H1 (cell line): ENCODE measurements at regions not wholly inside any gene's neighbourhood (a gene's known extent, or its start where the extent isn't known, plus 50 kb on each side); places are given as distances from the start of the nearest gene placed in this dataset.

Experiments
- CBX5 ChIP-seq: fragments of 300-800, 300-1000 bp; sonication (generic); IDR thresholded peaks from 2 replicates; pipeline ENCODE4 v1.7.1; 2016; ENCODE audit warnings: antibody characterized with exemption, low read length, low read depth
- CHD2 ChIP-seq: IDR thresholded peaks from 2 replicates; pipeline ENCODE4 v1.6.1; 2012; ENCODE audit warnings: low read length, improper control_type of control experiment
- CTCF ChIP-seq, 3 experiments: IDR thresholded peaks; 1 replicate in 2 of 3; 2 replicates in 1 of 3; pipeline versions ENCODE4 v1.5.1 to v1.6.1; 2011; ENCODE audit warnings: low read length in 3 of 3, mild to moderate bottlenecking in 3 of 3, inconsistent platforms in 2 of 3, low read depth in 1 of 3, moderate library complexity in 1 of 3; ENCODE audit not compliant: insufficient read depth in 1 of 3; ENCODE audit errors: control extremely low read depth in 1 of 3
- EGR1 ChIP-seq: IDR thresholded peaks from 2 replicates; pipeline ENCODE4 v1.6.1; 2011; ENCODE audit warnings: low read depth, low read length, borderline replicate concordance
- EZH2 ChIP-seq: fragments of 200-600 bp; sonication (generic); IDR thresholded peaks from 2 replicates; pipeline ENCODE4 v1.7.1; 2012; ENCODE audit warnings: low read depth, mild to moderate bottlenecking, moderate library complexity, low read length, inconsistent platforms; ENCODE audit not compliant: severe bottlenecking
- GTF2F1 ChIP-seq: IDR thresholded peaks from 2 replicates; pipeline ENCODE4 v1.6.1; 2012; ENCODE audit warnings: low read depth, low read length, improper control_type of control experiment, borderline replicate concordance
- MAX ChIP-seq: IDR thresholded peaks from 2 replicates; pipeline ENCODE4 v1.6.1; 2012; ENCODE audit warnings: inconsistent platforms
- POLR2A ChIP-seq, 2 experiments: IDR thresholded peaks; 1 replicate in 1 of 2; 2 replicates in 1 of 2; pipeline ENCODE4 v1.6.1; 2011; ENCODE audit warnings: low read depth in 2 of 2, low read length in 2 of 2, mild to moderate bottlenecking in 2 of 2; ENCODE audit errors: control extremely low read depth in 1 of 2
- RAD21 ChIP-seq, 2 experiments: IDR thresholded peaks in 1 of 2; conservative IDR thresholded peaks in 1 of 2; 2 replicates each; pipeline ENCODE4 v1.6.1; 2011; ENCODE audit warnings: low read depth in 2 of 2, low read length in 2 of 2, improper control_type of control experiment in 1 of 2, inconsistent platforms in 1 of 2, mild to moderate bottlenecking in 1 of 2, moderate library complexity in 1 of 2
- TCF12 ChIP-seq: IDR thresholded peaks from 2 replicates; pipeline ENCODE4 v1.6.1; 2011; ENCODE audit warnings: low read depth, mild to moderate bottlenecking, low read length
- TF ChIP-seq, protein P1 (sequence below): IDR thresholded peaks from 2 replicates; pipeline ENCODE4 v1.6.1; 2012; ENCODE audit warnings: low read length, inconsistent platforms
- TF ChIP-seq, protein P2 (sequence below): IDR thresholded peaks from 2 replicates; pipeline ENCODE4 v1.6.1; 2011; ENCODE audit warnings: low read depth, mild to moderate bottlenecking, low read length; ENCODE audit not compliant: insufficient read depth
- TF ChIP-seq, protein P3 (sequence below): IDR thresholded peaks from 2 replicates; pipeline ENCODE4 v1.6.1; 2011; ENCODE audit warnings: low read length, improper control_type of control experiment

GRCh38 chr2:149781263-149781808 is 193.8 kb upstream of the MMADHC start:
- TF ChIP-seq TCF12: no peak
- TF ChIP-seq CTCF (IDR thresholded peaks at IDR 0.05; ENCODE audit: control extremely low read depth in 1 of 3, insufficient read depth in 1 of 3, low read depth in 1 of 3, low read length in 3 of 3): no peak
- TF ChIP-seq RAD21 (IDR thresholded peaks at IDR 0.05 in 1 of 2, conservative IDR thresholded peaks at IDR 0.05 in 1 of 2; ENCODE audit: low read depth in 2 of 2, low read length in 2 of 2): no peak
- TF ChIP-seq, protein P1, sequence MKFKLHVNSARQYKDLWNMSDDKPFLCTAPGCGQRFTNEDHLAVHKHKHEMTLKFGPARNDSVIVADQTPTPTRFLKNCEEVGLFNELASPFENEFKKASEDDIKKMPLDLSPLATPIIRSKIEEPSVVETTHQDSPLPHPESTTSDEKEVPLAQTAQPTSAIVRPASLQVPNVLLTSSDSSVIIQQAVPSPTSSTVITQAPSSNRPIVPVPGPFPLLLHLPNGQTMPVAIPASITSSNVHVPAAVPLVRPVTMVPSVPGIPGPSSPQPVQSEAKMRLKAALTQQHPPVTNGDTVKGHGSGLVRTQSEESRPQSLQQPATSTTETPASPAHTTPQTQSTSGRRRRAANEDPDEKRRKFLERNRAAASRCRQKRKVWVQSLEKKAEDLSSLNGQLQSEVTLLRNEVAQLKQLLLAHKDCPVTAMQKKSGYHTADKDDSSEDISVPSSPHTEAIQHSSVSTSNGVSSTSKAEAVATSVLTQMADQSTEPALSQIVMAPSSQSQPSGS: no peak
- TF ChIP-seq CHD2: no peak
- TF ChIP-seq GTF2F1: no peak
- no peak for TF ChIP-seq EZH2
- no peak for TF ChIP-seq POLR2A (IDR thresholded peaks at IDR 0.05; ENCODE audit: control extremely low read depth in 1 of 2, low read depth in 2 of 2, low read length in 2 of 2)
- TF ChIP-seq MAX: no peak
- TF ChIP-seq CBX5: no peak
- TF ChIP-seq EGR1: no peak
- TF ChIP-seq, protein P2, sequence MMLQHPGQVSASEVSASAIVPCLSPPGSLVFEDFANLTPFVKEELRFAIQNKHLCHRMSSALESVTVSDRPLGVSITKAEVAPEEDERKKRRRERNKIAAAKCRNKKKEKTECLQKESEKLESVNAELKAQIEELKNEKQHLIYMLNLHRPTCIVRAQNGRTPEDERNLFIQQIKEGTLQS: no peak
- TF ChIP-seq, protein P3, sequence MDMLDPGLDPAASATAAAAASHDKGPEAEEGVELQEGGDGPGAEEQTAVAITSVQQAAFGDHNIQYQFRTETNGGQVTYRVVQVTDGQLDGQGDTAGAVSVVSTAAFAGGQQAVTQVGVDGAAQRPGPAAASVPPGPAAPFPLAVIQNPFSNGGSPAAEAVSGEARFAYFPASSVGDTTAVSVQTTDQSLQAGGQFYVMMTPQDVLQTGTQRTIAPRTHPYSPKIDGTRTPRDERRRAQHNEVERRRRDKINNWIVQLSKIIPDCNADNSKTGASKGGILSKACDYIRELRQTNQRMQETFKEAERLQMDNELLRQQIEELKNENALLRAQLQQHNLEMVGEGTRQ: no peak
